Right ventricle myocardium superior (tissue), 1 donor: ENCODE measurements at regions not wholly inside any gene's neighbourhood (a gene's known extent, or its start where the extent isn't known, plus 50 kb on each side); places are given as distances from the start of the nearest gene placed in this dataset.
A peak's percentile ranks its signal among the peaks of the same experiment; 100 is the strongest.
"Not testable (repeated sequence)": the region's sequence is repeated elsewhere in the genome, so short reads cannot be mapped to it uniquely, and the experiment has no call there.

ENCODE experiments used
- ATAC-seq: fragments of 200-7000 bp; cut with Tn5 transposase; one replicate; pipeline ENCODE4 v1.9.1; 2020; ENCODE audit warnings: mild to moderate bottlenecking; ENCODE audit not compliant: poor library complexity
- DNase-seq: peaks from one replicate; pipeline ENCODE4 v3.0.0-alpha.2; 2020
- intact Hi-C: fragments of 100-400 bp; cut with DNase I; formaldehyde crosslinking; loops from one replicate; pipeline ENCODE4 v1.11.2; 2022
- donor health status: DM: no; HTN: yes; CAD: no; lungs with severe emphysema.

GRCh38 chr6:144460327-144461095, 175.4 kb downstream of the UTRN start:
- DNase-seq, result no peak
- no peak for ATAC-seq
- intact Hi-C loops, result no loop called here

DNA sequence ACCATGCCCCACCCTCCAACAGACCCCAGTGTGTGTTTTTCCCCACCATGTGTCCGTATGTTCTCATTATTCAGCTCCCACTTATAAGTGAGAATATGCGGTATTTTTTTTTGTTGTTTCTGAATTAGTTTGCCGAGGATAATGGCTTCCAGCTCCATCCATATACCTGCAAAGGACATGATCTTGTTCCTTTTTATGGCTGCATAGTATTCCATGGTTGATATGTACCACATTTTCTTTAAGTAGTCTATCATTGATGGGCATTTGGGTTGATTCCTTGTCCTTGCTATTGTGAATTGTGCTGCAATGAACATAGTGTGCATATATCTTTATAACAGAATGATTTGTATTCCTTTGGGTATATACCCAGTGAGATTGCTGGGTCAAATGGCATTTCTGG, 176.9 kb downstream of the UTRN start:
- DNase-seq (no peak), ATAC-seq (no peak)
- intact Hi-C loops, result no loop called here

- intact Hi-C loops, result no loop called here
- no peak for DNase-seq
Observed at GRCh38 chr6:144466716-144467115, 181.6 kb downstream of the UTRN start.

GRCh38 chr6:144467172-144467762, 182.1 kb downstream of the UTRN start:
- no peak for ATAC-seq
- intact Hi-C loops, result no loop called here
- no peak for DNase-seq

More at GRCh38 chr6:144466716-144467115, 181.6 kb downstream of the UTRN start:
- ATAC-seq, result no peak

GRCh38 chr6:144467921-144468320, 182.8 kb downstream of the UTRN start:
- ATAC-seq (no peak), DNase-seq (no peak)
- intact Hi-C loops, result no loop called here

DNA sequence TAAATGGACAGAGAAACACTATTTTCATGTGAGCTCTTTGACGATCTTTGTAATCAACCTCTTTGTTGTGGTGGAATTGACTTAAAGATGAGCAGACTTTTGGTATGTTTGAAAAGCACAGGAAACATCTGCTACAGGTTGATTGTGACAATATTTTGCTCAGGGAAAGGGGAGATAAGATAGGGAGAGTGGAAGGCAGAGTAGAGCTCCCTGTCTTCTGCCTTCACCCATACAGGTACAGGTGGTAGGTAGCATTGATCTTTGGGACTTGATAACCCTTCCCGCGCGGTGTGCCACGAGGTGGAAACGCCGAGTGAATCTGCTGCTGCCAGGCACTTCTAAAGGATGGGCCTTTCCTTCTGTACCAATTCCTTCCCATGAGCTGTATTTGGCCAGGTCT, 183.6 kb downstream of the UTRN start:
- no peak for ATAC-seq
- intact Hi-C loops, result no loop called here

DNA sequence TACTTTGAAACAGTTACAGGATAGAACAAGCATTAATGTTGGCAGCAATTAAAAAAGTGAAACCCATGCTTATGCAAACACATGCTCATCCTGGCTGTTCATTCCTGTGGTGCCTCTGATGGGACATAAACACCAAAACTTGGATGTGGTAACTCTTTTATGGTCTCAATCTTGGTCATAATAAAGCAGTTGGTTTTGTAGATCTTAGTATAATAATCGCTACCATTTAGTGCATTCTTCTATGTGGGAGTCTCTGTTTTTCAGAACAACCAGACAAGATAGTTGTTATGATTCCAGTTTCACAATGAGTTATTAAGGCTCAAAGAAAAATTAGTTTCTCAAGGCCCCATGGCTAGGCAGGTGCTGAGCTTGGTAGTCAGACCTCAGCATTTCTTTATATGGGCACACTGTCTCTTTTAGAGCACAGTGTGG, 184.0 kb downstream of the UTRN start:
- ATAC-seq (no peak), DNase-seq (no peak)
- intact Hi-C loops, result no loop called here

More for the DNA sequence above, 183.6 kb downstream of the UTRN start:
- DNase-seq, result no peak

- intact Hi-C loops, ATAC-seq: not testable (repeated sequence)
- peak; percentile 31 for DNase-seq
Observed at GRCh38 chr6:144470201-144470600, 185.1 kb downstream of the UTRN start.

- ATAC-seq, result no peak
- no peak for DNase-seq
- intact Hi-C loops, result no loop called here
Observed at GRCh38 chr6:144471986-144472385, 186.9 kb downstream of the UTRN start.

DNA sequence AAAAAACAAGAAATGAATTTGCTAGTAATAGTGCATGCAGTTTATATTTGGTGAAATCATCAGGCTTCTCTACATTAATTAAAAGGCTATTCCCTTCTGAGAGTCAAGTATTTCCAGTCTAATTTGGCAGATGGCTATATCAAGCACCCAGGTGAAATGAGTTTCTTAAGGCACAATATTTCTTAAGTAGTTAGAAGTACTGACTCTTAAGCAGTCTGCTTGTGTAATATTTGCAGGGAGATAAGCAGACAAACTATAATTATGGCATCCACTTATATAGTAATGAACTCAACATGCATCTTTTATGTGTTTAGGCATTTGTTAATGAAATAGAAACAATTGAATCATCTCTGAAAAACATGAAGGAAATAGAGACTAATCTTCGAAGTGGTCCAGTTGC, 189.2 kb downstream of the UTRN start:
- DNase-seq, result no peak
- no peak for ATAC-seq
- intact Hi-C loops, result no loop called here

DNA sequence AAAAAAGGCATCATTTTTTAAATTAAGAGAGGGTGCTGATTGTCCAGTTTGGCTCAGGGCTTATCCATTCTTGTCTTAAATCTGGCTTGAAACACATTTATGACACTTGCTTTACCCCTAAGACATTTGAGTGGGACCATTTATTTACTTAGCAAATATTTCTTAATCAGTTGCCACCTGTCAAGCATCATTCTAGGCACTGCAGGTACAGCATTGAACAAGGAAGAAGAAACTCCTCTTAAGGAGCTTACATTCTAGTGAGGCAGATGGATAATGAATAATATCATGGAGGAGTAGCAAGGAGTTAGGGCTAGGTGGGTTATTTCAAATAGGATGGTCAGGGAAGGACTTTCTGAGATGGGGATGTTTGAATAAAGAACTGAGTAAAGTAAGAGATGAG, 189.8 kb downstream of the UTRN start:
- intact Hi-C loops, result no loop called here
- no peak for DNase-seq

GRCh38 chr6:144475411-144475810, 190.3 kb downstream of the UTRN start:
- ATAC-seq (no peak), DNase-seq (no peak)
- intact Hi-C loops, result no loop called here

More for the DNA sequence above, 189.8 kb downstream of the UTRN start:
- ATAC-seq, result no peak

DNA sequence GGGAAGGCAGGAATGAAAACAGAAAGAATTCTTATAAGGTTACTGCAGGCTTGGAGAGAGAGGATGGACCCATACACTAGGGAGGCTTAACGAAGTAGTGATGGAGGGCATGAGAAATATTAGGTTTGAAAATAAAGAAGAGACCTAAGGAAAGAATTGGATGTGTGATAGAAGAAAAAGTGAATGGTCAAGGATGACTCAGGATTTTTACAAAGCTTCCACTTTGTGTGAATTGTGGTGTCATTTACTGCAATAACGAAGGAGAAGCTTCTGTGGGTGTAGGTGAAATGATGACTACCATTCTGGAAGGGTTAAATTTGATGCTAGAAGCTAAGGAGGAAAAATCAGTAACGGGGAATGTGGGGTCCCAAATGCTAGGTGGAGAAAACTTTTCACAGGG, 191.2 kb downstream of the UTRN start:
- no peak for ATAC-seq
- intact Hi-C loops, result no loop called here

GRCh38 chr6:144477396-144477795, 192.3 kb downstream of the UTRN start:
- ATAC-seq (no peak), DNase-seq (no peak)
- intact Hi-C loops, result no loop called here

More for the DNA sequence above, 191.2 kb downstream of the UTRN start:
- no peak for DNase-seq

DNA sequence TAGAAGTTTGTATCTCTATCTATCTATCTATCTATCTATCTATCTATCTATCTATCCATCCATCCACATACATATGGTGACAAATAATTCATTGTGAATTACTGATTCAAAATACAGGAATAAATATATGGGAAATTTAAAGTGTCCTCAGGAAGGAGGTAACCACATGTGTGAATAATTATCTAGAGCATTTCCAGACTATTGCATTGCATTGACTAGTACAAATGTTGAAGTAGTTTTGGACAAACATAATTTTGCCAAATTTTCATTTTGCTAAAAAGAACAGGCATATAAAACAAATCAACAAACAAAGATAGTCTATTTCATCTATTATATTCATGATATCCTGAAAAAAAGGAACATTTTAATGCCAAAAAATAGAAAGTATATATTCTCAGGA, 192.7 kb downstream of the UTRN start:
- intact Hi-C loops, result no loop called here
- no peak for DNase-seq
- ATAC-seq, result no peak

DNA sequence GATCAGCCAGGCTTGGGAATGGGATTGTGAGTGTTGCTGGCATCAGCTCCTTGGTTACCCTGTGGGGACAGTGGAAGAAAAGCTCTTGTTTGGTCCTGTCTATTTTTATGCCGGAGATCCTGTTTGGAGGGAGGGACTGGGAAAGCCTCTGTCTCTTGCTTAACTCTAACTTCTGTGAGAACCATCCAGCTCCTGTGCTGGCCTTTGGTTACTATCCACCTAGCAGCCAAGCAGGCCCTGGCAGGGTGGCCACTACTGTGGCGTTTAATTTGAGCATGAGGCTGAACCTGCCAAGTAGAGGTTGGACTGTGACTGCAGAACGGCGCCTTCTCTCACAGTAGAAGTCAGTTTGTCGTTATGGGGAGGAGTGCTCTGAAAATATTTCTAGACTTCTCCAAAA, 193.3 kb downstream of the UTRN start:
- intact Hi-C loops, result no loop called here
- DNase-seq (peak; percentile 76), ATAC-seq (peak; percentile 96)

- intact Hi-C loops, result loop anchor here (5.0 kb wide), 1 partner anchor 373 kb away; no protein-coding TSS in a partner anchor
- no peak for DNase-seq
- ATAC-seq, result peak; percentile 55
Observed at GRCh38 chr6:144479991-144480390, 194.9 kb downstream of the UTRN start.

- ATAC-seq (no peak), DNase-seq (no peak)
- intact Hi-C loops, result loop anchor here (5.0 kb wide), 1 partner anchor 373 kb away; no protein-coding TSS in a partner anchor
Observed at GRCh38 chr6:144480473-144480872, 195.3 kb downstream of the UTRN start.

- intact Hi-C loops, result loop anchor here (5.0 kb wide), 1 partner anchor 374 kb away; no protein-coding TSS in a partner anchor
- DNase-seq (no peak), ATAC-seq (no peak)
Observed at GRCh38 chr6:144481527-144481926, 196.4 kb downstream of the UTRN start.

DNA sequence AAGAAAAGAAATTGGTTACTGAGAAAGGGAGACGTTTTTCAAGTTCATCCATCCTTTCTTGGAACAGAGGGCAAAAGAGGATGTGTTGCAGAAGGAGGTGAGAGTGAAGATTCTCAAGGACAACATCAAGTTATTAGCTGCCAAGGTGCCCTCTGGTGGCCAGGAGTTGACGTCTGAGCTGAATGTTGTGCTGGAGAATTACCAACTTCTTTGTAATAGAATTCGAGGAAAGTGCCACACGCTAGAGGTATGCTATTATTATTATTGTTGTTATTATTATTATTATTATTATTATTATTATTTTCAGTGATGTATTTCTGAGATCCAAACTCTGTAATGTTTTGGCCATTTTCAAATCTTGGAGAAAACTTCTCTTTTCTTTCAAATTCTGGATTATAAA, 197.0 kb downstream of the UTRN start:
- intact Hi-C loops, result loop anchor here (5.0 kb wide), 1 partner anchor 375 kb away; no protein-coding TSS in a partner anchor
- ATAC-seq, result peak; percentile 39
- peak; percentile 83 for DNase-seq
